HG02885 (cell line): ENCODE measurements at regions not wholly inside any gene's neighbourhood (a gene's known extent, or its start where the extent isn't known, plus 50 kb on each side); places are given as distances from the start of the nearest gene placed in this dataset.
"Not testable (repeated sequence)": the region's sequence is repeated elsewhere in the genome, so short reads cannot be mapped to it uniquely, and the experiment has no call there.

Experiments
- ATAC-seq: cut with Tn5 transposase; IDR thresholded peaks from one replicate; pipeline ENCODE4 v1.9.1; 2021; ENCODE audit warnings: mild to moderate bottlenecking; ENCODE audit not compliant: unreplicated experiment, poor library complexity

DNA sequence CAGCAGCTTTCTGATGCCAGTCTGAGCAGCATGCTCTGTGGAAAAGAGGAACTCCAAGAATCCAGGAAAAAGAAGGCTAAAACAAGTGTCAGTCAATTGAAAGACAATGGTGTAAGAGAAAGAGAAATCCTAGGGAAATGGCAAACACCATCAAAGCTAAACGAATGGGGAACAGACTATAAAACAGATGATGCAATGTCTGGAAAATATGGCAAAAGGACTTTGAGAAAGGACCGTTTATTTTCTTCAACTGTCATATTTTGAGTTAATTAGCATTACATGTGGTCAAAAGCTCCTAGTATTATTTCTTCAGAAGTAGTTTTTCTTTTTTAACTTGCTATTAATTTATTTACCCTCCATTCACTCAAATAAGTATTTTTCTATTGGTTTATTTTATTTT, 465.2 kb downstream of the LRRC70 start:
- ATAC-seq = no peak

DNA sequence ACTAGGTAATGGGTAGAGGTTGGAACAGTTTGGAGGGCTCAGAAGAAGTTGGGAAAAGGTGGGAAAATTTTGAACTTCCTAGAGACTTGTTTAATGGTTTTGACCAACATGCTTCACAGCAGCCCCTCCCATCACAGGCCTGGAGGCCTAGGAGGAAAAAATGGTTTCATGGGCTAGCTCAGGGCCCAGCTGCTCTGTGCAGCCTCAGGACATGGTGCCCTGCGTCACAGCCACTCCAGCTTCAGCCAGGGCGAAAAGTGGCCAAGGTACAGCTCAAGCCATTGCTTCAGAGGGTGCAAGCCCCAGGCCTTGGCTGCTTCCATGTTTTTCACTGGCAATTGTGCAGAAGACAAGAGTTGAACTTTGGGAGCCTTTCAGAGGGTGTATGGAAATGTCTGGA, 453.7 kb downstream of the LRRC70 start:
- ATAC-seq = no peak

DNA sequence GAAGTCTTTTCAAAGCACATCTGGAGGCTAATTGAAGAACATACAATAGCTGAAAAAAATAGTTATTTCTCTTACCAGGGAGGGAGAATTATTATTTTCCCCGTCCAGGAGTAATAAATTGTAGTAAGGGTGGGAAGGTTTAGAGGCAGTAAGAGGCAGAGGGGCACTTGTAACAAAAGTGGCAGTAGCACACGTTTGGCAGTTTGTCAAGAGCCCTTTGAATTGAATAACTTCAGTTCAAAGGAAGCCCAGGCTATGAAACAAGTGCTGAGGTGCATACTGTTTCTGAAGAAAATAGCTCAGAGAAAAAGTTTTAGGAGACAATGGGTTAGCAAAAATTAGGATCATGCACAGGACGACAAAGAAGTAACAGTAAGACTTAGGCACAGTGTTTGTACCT, 451.3 kb downstream of the LRRC70 start:
- ATAC-seq = no peak

DNA sequence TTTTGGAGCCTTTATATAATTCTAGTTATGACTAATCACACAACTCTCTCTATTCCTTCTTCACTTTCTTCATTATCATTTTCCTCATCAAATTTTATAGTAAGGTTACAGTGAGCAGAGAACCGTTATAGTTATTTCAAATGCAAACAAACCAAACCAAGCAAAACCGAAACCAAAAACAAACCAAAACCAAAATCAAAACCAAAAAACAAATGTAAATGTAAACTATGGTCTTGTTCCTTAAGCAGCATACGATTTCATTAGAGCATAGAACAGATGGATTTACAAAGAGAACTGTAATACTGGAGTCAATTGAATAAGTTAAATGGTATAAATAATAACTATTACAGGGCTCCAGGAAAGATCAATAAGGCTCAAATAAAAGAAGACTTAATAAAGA, 447.1 kb downstream of the LRRC70 start:
- peak; percentile 68 for ATAC-seq

DNA sequence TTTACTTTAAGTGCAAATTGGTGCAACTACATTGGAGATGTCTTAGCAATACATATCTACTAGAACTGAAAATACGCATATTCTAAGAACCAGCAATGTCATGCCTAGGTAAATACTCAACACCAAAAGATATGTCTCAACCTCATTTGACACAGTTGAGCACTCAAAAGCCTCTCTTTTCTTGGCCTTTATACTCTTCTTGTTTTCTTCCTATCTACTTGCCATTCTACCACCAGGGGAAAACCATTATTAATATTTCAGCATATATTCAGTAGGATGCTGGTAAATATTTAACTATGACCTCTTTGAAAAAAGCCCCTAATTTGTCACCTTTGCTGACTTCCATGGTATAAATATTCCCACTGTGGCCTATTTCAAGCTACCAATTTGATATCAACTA, 443.8 kb downstream of the LRRC70 start:
- ATAC-seq = no peak

DNA sequence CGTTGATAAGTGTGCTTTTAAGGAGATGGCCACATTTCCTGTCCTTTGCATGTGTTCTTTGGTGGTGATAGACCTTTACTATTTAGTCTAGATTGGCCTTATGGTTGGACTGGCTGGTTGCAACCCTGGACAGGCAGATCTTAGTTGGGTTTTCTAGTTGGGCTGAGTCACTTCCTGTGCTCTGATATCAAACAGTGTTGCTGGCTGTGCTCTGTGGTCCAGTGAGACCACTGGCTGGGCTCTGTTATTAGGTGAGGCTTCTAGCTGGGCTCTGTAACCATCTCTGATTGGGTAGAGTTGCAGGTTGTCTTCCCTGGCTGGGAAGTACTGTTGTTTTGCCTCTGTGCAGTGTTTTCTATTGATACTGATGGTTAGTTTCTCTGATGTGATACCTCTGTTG, 432.5 kb downstream of the LRRC70 start:
- no peak for ATAC-seq

DNA sequence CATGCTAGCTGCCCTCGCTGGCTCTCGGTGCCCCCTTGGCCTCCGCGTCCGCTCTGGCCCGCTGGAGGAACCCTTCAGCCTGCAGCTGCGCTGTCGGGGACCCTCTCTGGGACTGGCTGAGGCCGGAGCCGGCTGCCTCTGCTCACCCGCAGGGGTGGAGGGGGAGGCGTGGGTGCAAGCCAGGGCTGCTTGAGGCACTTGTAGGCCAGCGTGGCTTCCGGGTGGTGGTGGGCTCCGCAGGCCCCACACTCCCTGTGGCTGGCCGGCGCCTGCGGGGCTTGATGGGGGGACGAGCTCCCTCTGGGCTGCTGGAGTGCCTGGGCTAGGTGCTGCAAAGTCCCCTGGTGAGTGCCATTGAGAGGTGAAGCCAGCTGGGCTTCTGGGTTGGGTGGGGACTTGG, 429.6 kb downstream of the LRRC70 start:
- ATAC-seq = no peak

DNA sequence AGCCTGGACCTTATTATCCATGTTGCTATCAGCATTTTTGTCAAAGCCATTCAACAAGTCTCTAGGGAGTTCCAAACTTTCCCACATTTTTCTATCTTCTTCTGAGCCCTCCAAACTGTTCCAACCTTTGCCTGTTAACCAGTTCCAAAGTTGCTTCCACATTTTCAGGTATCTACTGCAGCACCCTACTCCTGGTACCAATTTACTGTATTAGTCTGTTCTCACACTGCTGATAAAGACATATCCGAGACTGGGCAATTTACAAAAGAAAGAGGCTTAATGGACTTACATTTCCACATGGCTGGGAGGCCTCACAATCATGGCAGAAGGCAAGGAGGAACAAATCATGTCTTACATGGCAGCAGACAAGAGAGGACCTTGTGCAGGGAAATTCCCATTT, 416.2 kb downstream of the LRRC70 start:
- not testable (repeated sequence) for ATAC-seq

DNA sequence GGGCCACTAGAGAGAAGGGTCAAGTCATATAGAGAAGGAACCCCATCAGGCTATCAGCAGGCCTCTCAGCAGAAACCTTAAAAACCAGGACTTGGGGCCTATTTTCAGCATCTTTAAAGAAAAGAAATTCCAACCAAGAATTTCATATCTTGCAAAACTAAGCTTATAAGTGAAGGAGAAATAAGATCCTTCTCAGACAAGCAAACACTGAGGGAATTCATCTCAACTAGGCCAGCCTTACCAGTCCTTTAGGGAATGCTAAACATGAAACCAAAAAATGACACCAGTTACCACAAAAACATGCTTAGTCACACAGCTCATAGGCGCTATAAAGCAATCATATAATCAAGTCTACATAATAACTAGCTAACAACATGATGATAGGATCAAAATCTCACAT, 407.1 kb downstream of the LRRC70 start:
- ATAC-seq = no peak

DNA sequence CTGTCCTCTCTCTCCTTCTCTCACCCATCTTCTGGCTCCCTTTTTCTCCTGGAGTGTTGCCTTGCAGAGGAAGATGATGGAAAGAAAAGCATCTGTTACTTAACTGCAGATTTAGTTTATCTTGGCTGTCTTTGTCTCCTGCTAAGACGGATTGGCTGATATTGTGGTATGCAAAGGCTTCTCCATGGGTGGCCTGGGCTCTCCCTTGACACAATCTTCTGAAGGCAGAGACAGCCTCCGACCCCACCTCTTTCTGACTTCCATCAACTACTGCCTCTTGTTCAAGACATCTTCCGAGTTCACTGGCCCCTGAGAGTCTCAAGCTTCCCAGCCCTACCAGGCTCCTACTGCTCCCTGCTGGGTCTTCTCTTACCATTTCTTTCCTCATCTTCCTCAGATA, 403.7 kb downstream of the LRRC70 start:
- ATAC-seq = no peak

DNA sequence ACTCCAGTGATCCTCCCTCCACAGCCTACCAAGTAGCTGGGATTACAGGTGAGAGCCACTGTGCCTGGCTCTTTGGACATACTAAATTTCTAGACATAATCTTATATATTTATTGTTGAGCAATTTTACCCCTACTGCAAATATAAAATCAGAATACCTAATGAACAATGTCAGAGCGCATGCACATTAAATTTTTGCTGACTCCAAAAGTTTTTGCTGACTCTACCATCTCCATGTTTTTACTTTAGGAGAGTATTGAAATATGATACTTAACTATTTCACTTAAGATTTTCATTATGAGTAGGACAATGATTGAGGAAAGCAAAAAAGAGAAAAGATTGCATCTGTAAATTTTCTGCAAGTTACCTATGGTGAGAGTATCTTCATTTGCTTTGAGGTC, 402.3 kb downstream of the LRRC70 start:
- no peak for ATAC-seq

DNA sequence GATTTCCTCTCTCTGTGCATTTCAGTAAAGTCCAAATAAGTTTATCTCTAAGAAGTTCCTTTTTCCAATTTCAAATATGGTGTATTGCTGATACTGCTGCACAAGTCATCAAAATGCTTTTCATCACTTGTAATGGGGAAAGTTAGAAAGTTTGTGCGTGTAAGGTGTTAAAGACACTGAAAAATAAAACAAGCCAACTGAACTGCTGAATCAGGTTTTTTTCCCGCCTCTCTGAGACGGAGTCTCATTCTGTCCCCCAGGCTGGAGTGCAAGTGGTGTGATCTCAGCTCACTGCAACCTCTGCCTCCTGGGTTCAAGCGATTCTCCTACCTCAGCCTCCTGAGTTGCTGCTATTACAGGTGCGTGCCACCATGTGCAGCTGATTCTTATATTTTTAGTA, 400.9 kb downstream of the LRRC70 start:
- ATAC-seq = no peak

DNA sequence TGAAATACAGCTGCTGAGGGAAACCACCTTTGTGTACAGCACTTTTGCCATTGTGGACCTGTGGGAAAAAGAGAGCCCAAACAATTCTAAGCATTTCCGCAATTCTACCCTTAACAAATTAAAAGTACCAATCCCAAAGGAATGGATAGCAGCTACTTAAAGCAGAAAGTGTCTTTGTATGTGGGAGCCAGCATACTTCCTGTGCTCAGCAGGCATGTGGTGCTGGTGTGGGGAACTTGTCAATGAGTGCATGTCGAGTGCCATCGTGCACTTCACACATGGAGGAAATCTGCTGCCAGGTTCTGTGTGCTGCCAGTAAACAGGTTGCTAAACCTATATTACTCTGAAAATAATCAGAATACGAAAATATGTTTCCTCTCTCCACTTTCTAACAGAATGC, 399.0 kb downstream of the LRRC70 start:
- ATAC-seq = no peak

DNA sequence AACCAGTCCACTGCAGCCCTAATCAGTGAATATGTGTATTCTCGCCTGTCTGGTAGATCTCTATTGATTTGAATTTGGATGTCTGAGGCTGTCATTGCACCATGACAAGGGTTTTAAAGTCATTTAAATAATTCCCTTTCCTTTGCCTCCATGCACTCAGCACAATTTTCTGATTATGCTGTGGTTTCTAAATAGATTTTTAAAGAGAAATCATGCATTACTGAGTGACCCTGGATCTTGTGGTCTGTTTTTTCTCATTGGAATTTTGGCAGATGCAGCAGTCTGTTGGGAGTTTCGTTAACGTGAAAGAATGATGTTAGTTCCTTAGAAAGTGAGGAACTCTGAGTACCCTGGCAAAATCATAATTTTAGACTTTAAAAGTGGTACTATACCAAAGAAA, 396.0 kb downstream of the LRRC70 start:
- no peak for ATAC-seq

DNA sequence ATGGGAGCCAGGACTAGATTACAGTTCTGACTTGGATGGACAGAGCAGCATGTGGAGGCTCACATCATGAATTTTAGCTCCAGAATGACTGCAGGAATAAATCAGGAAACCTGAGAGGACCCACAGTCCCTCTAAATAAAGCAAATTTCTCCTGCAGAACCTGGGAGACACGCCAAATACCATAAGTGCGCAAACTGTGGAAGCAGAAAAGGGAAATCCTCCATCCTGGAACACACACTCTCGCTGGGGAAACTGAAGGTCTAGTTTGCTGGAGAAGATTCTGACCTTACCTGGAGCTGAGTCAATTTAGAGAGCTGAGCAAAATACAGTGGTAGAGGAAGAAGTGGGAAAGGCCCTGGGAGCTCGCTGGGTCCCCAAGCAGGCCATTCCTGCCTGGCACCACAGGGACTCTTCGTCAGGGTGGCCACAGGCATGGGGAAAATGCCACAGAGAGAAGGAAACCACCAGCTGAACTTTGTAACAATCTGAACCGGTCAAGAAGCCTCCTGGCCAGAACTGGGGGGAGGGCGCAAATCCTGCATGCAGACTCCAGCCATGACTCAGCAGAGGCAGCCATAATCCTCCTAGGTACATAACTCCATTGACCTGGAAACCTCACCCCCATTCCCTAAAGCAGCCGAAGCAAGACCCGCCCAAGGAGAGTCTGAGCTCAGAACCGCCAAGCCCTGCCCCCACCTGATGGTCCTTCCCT, 390.9 kb downstream of the LRRC70 start:
- no peak for ATAC-seq

DNA sequence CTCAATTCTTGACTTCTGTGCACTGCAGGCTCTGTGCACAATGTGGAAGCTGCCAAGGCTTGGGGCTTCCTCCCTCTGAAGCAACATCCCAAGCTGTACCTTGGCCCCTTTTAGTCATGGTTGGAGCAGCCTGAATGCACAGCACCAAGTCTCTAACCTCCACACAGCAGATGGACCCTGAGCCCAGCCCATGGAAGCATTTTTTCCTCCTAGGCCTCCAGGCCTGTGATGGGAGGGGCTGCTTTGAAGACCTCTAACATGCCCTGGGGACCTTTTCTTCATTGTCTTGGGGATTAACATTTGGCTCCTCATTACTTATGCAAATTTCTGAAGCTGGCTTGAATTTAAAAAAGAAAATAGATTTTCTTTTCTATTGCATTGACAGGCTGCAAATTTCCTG, 385.8 kb downstream of the LRRC70 start:
- ATAC-seq = no peak

DNA sequence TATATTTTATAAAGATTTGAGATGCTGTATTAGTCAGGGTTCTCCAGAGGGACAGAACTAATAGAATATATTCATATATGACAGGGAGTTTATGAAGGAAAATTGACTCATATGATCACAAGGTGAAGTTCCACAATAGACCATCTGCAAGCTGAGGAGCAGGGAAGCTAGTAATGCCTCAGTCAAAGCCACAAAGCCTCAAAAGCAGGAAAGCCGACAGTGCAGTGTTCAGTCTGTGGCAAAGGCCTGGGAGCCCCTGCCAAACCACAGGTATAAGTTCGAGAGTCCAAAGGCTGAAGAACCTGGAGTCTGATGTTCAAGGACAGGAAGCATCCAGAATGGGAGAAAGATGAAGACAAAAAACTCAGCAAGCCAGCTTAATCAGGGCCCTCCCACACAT, 382.2 kb downstream of the LRRC70 start:
- no peak for ATAC-seq

DNA sequence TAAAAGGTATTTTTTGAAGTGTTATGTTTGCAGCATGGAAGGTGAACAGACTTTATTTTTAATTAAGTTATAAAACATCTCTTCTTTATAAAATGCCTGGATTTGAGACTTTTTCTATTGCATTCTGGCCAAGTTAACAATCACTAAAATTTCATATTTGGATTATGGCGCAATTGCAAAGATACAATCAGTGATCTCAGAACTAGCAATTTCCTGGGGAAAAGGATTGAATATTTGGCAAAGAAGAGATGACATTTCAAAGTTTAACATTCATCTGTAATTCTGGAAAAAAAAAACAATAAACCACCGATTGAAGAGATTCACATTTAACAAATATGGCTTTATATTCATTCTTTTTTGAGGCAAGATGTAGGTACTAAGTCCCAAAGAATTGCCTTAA, 378.0 kb downstream of the LRRC70 start:
- ATAC-seq = no peak

DNA sequence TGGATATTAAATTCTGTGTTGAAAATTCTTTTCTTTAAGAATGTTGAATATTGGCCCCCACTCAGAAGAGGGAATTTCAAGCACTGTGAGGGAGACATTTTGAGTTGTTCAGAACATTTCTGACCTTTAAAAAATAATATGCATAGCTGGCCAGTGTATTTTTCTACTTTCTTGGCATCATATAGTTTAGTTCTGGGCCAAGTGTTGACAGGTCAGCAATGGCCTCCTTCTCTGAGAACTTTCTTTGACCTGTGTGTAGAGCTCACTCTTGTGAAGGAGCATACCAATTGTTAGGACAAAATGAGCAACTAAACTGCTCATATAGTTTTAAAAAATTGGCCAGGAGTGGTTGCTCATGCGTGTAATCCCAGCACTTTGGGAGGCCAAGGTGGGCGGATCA, 376.0 kb downstream of the LRRC70 start:
- ATAC-seq = no peak

DNA sequence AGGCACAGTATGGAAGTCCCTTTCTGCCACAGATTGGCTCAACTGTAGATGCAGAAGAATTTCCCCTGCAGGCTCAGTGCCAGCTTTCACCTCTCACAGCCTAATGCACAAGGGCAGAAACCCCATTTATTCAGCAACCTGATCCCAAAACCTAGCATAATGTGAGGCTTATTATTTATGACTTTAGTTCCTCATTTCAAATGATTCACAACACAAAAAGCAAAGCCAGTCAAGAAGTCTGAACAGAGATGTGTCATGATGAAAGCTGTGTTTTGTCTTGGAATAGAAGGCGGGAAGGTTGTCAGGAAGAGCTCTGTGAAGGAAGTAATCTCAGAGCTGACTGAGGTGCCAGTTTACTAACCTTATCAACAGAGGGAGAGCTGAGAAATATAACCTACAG, 369.7 kb downstream of the LRRC70 start:
- no peak for ATAC-seq

DNA sequence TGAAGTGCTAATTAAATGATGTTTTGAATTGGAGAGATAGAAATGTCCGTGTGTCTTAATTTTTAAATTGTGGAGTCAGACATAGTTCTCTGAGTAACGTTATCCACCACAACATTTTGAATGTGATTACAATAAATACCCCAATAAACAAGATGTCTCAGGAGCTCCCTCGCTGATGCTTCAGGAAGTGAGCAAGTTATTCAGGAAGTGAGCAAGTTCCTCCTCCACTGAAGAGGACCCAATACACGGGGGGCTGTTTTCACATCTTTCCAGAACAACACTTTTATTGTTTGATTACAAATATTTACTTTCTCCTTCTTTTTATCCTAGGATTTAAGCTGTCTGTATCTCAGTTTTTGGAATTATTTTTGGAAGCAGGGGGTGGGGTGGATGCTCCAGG, 363.8 kb downstream of the LRRC70 start:
- ATAC-seq = no peak

DNA sequence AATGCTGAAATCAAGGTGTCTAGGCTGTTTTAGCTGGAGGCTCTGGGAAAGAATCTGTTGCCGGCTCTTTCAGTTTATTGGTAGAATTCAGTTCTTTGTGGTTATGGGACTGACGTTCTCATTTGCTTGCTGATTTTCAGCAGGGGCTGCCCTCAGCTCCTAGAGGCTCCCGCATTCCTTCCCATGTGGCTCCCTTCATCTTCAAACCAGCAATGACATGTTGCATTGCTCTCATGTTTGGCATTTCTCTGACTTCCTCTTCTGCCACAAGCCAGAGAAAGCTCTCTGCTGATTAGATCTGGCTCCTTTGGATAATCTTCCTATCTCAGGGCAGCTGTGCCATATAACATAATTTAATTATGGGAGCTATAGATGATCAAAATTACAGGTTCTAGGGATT, 360.3 kb downstream of the LRRC70 start:
- no peak for ATAC-seq
